ENCODE measurements at regions not wholly inside any gene's neighbourhood (a gene's known extent, or its start where the extent isn't known, plus 50 kb on each side); places are given as distances from the start of the nearest gene placed in this dataset.
"Not testable (repeated sequence)": the region's sequence is repeated elsewhere in the genome, so short reads cannot be mapped to it uniquely, and the experiment has no call there.

- in situ Hi-C loops (cut with MboI; ENCODE audit: low sequenced_read_pairs in 4 of 4) (loop anchor here in 1 of 4 donors (25.0 kb wide), 1 partner anchor 280 kb away; no protein-coding TSS in a partner anchor), intact Hi-C loops (cut with DNase I; ENCODE audit: low total_unique reads) (no loop called here)
- TF ChIP-seq POLR2A (IDR thresholded peaks at IDR 0.05) (no peak), CTCF (IDR thresholded peaks at IDR 0.05 in 4 of 5, conservative IDR thresholded peaks at IDR 0.05 in 1 of 5) (no peak)
- Histone ChIP-seq H3K4me3 (no peak overlapping the region), H3K27ac (no peak overlapping the region), H3K36me3 (no peaks in the 10 kb centered on the region), H3K9me3 (no peaks in the 10 kb centered on the region), H3K4me1 (peaks cover 4 to 9% of the 10 kb centered on the region in 2 donors), H3K27me3 (no peaks in the 10 kb centered on the region)
- no peak for ATAC-seq
- no peak for DNase-seq
These were observed 308.4 kb downstream of the RPS24 start for GRCh38 chr10:78341953-78342614.

GRCh38 chr10:78342827-78343653 lies 309.4 kb downstream of the RPS24 start:
- intact Hi-C loops (cut with DNase I; ENCODE audit: low total_unique reads) (no loop called here), in situ Hi-C loops (cut with MboI; ENCODE audit: low sequenced_read_pairs in 4 of 4) (loop anchor here in 1 of 4 donors (25.0 kb wide), 1 partner anchor 281 kb away; no protein-coding TSS in a partner anchor)
- Histone ChIP-seq H3K4me1 (peaks cover 4 to 9% of the 10 kb centered on the region in 2 donors), H3K36me3 (no peaks in the 10 kb centered on the region), H3K4me3 (no peak overlapping the region), H3K27ac (no peak overlapping the region), H3K27me3 (no peaks in the 10 kb centered on the region), H3K9me3 (no peaks in the 10 kb centered on the region)
- TF ChIP-seq POLR2A (IDR thresholded peaks at IDR 0.05), result no peak
- no peak for TF ChIP-seq CTCF (IDR thresholded peaks at IDR 0.05 in 4 of 5, conservative IDR thresholded peaks at IDR 0.05 in 1 of 5)
- no peak for ATAC-seq
- DNase-seq, result no peak

GRCh38 chr10:78344257-78344656 lies 310.6 kb downstream of the RPS24 start:
- in situ Hi-C loops (cut with MboI; ENCODE audit: low sequenced_read_pairs in 4 of 4), result loop anchor here in 1 of 4 donors (25.0 kb wide), 1 partner anchor 282 kb away; no protein-coding TSS in a partner anchor
- H3K27ac ChIP-seq; ATAC-seq; intact Hi-C loops (cut with DNase I; ENCODE audit: low total_unique reads); H3K36me3 ChIP-seq; H3K4me3 ChIP-seq; H3K9me3 ChIP-seq; DNase-seq; H3K27me3 ChIP-seq: not testable (repeated sequence)
- H3K4me1 ChIP-seq, result peaks cover 12 to 13% of the 10 kb centered on the region in 2 donors

- H3K36me3 ChIP-seq; H3K27ac ChIP-seq; H3K9me3 ChIP-seq; H3K4me3 ChIP-seq; ATAC-seq; H3K27me3 ChIP-seq; DNase-seq; intact Hi-C loops (cut with DNase I; ENCODE audit: low total_unique reads): not testable (repeated sequence)
- peaks cover 8 to 11% of the 10 kb centered on the region in 2 donors for H3K4me1 ChIP-seq
- in situ Hi-C loops (cut with MboI; ENCODE audit: low sequenced_read_pairs in 4 of 4), result loop anchor here in 1 of 4 donors (25.0 kb wide), 1 partner anchor 283 kb away; no protein-coding TSS in a partner anchor
These were observed 311.9 kb downstream of the RPS24 start for GRCh38 chr10:78345515-78345914.

GRCh38 chr10:78346721-78347120 lies 313.1 kb downstream of the RPS24 start:
- in situ Hi-C loops (cut with MboI; ENCODE audit: low sequenced_read_pairs in 4 of 4), result loop anchor here in 1 of 4 donors (25.0 kb wide), 1 partner anchor 284 kb away; no protein-coding TSS in a partner anchor
- intact Hi-C loops (cut with DNase I; ENCODE audit: low total_unique reads), result no loop called here
- H3K4me3 ChIP-seq, result no peak overlapping the region

More at GRCh38 chr10:78346721-78347120, 313.1 kb downstream of the RPS24 start:
- H3K36me3 ChIP-seq, result no peaks in the 10 kb centered on the region
- TF ChIP-seq CTCF (IDR thresholded peaks at IDR 0.05 in 4 of 5, conservative IDR thresholded peaks at IDR 0.05 in 1 of 5) (no peak), POLR2A (IDR thresholded peaks at IDR 0.05) (no peak)
- no peak for DNase-seq
- ATAC-seq, result no peak
- peaks cover 8 to 11% of the 10 kb centered on the region in 2 donors for H3K4me1 ChIP-seq
- H3K27ac ChIP-seq, result no peak overlapping the region
- H3K27me3 ChIP-seq, result no peaks in the 10 kb centered on the region
- no peaks in the 10 kb centered on the region for H3K9me3 ChIP-seq

Measured in gastrocnemius medialis (tissue), 4 donors.